ENCODE measurements at regions not wholly inside any gene's neighbourhood (a gene's known extent, or its start where the extent isn't known, plus 50 kb on each side); places are given as distances from the start of the nearest gene placed in this dataset.

GRCh38 chr6:8315154-8315553, 120.2 kb downstream of the SLC35B3 start:
- TF ChIP-seq SIN3A (IDR thresholded peaks at IDR 0.05; ENCODE audit: borderline replicate concordance, insufficient read depth, low read length) (no peak), POLR2AphosphoS5 (IDR thresholded peaks at IDR 0.05; ENCODE audit: low read depth, low read length) (no peak), REST (IDR thresholded peaks at IDR 0.05; ENCODE audit: insufficient read depth in 1 of 2, low read depth in 2 of 2, low read length in 2 of 2) (no peak)

All from PFSK-1 (cell line).